ENCODE measurements at regions not wholly inside any gene's neighbourhood (a gene's known extent, or its start where the extent isn't known, plus 50 kb on each side); places are given as distances from the start of the nearest gene placed in this dataset.

DNA sequence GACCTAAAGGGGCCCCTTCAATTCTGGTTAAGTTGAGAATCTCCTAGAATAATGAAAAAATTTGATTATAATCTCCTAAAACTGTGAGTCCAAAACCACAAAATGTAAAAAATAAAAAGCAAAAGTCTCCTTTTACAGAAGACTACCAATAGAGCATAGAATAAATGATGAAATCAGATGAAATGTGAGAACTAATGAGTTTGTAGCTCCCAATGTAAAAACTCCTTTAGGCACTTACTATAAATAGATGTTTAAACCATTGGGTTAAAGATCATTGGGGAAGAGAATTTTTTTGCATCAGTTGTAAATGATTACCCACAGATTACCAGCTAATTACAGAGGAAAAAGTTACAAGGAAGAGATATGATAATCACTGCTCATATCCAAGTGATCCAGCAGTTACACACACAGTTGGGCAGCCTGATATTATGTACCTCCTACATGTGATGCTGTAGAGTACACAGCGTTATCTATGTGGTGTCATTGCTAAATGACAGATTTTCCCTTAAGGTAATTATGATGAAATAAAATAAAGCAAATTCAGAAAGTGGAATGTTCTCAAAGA lies 282.7 kb upstream of the SEMA3D start:
- no peaks in the 10 kb centered on the region for H4K20me1 ChIP-seq (replicated peaks in 1 of 2; ENCODE audit: control insufficient read depth in 1 of 2, insufficient read depth in 2 of 2, low read length in 2 of 2)
- no peak for TF ChIP-seq TEAD4 (IDR thresholded peaks at IDR 0.05; ENCODE audit: low read depth, low read length)
- TF ChIP-seq SP4 (IDR thresholded peaks at IDR 0.05; ENCODE audit: low read length) = no peak
- TF ChIP-seq RXRA (IDR thresholded peaks at IDR 0.05; ENCODE audit: insufficient read depth, low read depth, low read length) = no peak
- no peak for TF ChIP-seq SUZ12 (IDR thresholded peaks at IDR 0.05; ENCODE audit: low read length)
- TF ChIP-seq SAP30 (IDR thresholded peaks at IDR 0.05; ENCODE audit: insufficient read depth, insufficient replicate concordance, low read length) = no peak
- TF ChIP-seq CBX8 (IDR thresholded peaks at IDR 0.05; ENCODE audit: borderline replicate concordance, low read depth, low read length) = no peak
- no peak for TF ChIP-seq JUND (IDR thresholded peaks at IDR 0.05; ENCODE audit: low read length)
- TF ChIP-seq CBX5 (IDR thresholded peaks at IDR 0.05; ENCODE audit: low read depth, low read length) = no peak
- no peak for TF ChIP-seq POLR2A (IDR thresholded peaks at IDR 0.05; ENCODE audit: control extremely low read depth in 1 of 2, low read depth in 2 of 2, low read length in 2 of 2)
- no peak for TF ChIP-seq JUN (IDR thresholded peaks at IDR 0.05; ENCODE audit: low read depth, low read length)
- no peak for TF ChIP-seq CREB1 (IDR thresholded peaks at IDR 0.05)
- TF ChIP-seq, protein P1, sequence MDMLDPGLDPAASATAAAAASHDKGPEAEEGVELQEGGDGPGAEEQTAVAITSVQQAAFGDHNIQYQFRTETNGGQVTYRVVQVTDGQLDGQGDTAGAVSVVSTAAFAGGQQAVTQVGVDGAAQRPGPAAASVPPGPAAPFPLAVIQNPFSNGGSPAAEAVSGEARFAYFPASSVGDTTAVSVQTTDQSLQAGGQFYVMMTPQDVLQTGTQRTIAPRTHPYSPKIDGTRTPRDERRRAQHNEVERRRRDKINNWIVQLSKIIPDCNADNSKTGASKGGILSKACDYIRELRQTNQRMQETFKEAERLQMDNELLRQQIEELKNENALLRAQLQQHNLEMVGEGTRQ (IDR thresholded peaks at IDR 0.05; ENCODE audit: low read length) = no peak
- TF ChIP-seq SIN3A (conservative IDR thresholded peaks at IDR 0.05 in 1 of 2, IDR thresholded peaks at IDR 0.05 in 1 of 2; ENCODE audit: low read depth in 1 of 2, low read length in 2 of 2) = no peak

More for the DNA sequence above, 282.7 kb upstream of the SEMA3D start:
- no peak overlapping the region for H3K4me3 ChIP-seq (ENCODE audit: extremely low read depth in 1 of 4, insufficient read depth in 2 of 4, low read depth in 3 of 4, low read length in 4 of 4)
- H3K79me2 ChIP-seq (ENCODE audit: control insufficient read depth in 1 of 2, insufficient read depth in 2 of 2, low read length in 2 of 2) = no peaks in the 10 kb centered on the region
- H4K91ac ChIP-seq (replicated peaks; ENCODE audit: insufficient read length, low read length) = no peak overlapping the region
- no peaks in the 10 kb centered on the region for H3K4me1 ChIP-seq (replicated peaks in 1 of 4; ENCODE audit: control insufficient read depth in 3 of 4, insufficient read depth in 4 of 4, low read length in 3 of 4)
- 97% methylated on average over 1 of the region's 1 CpG; no CpG with 5 or more reads in 1 of the 2 experiments for WGBS, 2 experiments (ENCODE audit: extremely low coverage in 1 of 2, insufficient coverage in 1 of 2, insufficient read length in 1 of 2, insufficient replicate concordance in 2 of 2, low coverage in 1 of 2, low lambda C conversion rate in 2 of 2, missing lambda C conversion rate in 1 of 2)
- no peak overlapping the region for H3K9ac ChIP-seq (replicated peaks in 1 of 4; ENCODE audit: extremely low read depth in 1 of 4, low read depth in 3 of 4, low read length in 3 of 4)
- H3K27me3 ChIP-seq (replicated peaks in 1 of 4; ENCODE audit: control insufficient read depth in 3 of 4, extremely low read depth in 1 of 4, insufficient read depth in 3 of 4, low read length in 3 of 4) = no peaks in the 10 kb centered on the region
- H3K9me3 ChIP-seq (ENCODE audit: insufficient read depth in 2 of 2, low read depth in 1 of 2, low read length in 1 of 2) = no peaks in the 10 kb centered on the region
- H4K5ac ChIP-seq (ENCODE audit: insufficient read length, low read depth, low read length) = no peak overlapping the region
- DNase-seq (ENCODE audit: low read depth in 1 of 2, low spot score in 2 of 2) (no peak), FAIRE-seq (no peak)
- no peak overlapping the region for H3K18ac ChIP-seq (ENCODE audit: extremely low read depth, low read length)
- H4K8ac ChIP-seq (ENCODE audit: extremely low read depth, insufficient read depth, low read length) = no peak overlapping the region
- POLR2A ChIA-PET (ENCODE audit: partially characterized antibody) = interaction anchor here (0.7 kb wide), 1 partner anchor 127 kb away, joined by 6 read pairs; no protein-coding TSS in a partner anchor
- H2BK20ac ChIP-seq (ENCODE audit: low read length) = no peak overlapping the region
- H3K36me3 ChIP-seq (ENCODE audit: control insufficient read depth in 2 of 4, insufficient read depth in 4 of 4, low read length in 3 of 4) = no peaks in the 10 kb centered on the region
- no peak overlapping the region for H3K23ac ChIP-seq (ENCODE audit: insufficient read length)
- H2BK120ac ChIP-seq (replicated peaks; ENCODE audit: low read depth, low read length) = no peak overlapping the region
- H2BK15ac ChIP-seq (ENCODE audit: low read length) = no peak overlapping the region
- no peak overlapping the region for H2AFZ ChIP-seq (ENCODE audit: low read length)
- no peaks in the 10 kb centered on the region for H3K79me1 ChIP-seq (ENCODE audit: low read depth, low read length)
- H3K56ac ChIP-seq (replicated peaks; ENCODE audit: insufficient read length, low read depth, low read length) = no peak overlapping the region
- H2AK5ac ChIP-seq (ENCODE audit: low read depth, low read length) = no peak overlapping the region
- no peak overlapping the region for H3K27ac ChIP-seq (ENCODE audit: low read depth, low read length)
- H3K23me2 ChIP-seq (ENCODE audit: low read depth, low read length) = no peaks in the 10 kb centered on the region
- no peak overlapping the region for H3K4ac ChIP-seq (replicated peaks; ENCODE audit: insufficient read length, low read depth, low read length)
- CTCF ChIA-PET (ENCODE audit: partially characterized antibody) = interaction anchor here (1.2 kb wide), 1 partner anchor 153 kb away, joined by 3 read pairs; no protein-coding TSS in a partner anchor
- H3K14ac ChIP-seq (ENCODE audit: insufficient read length) = no peak overlapping the region
- no peak overlapping the region for H2BK12ac ChIP-seq (ENCODE audit: low read depth, low read length)
- no peak overlapping the region for H2BK5ac ChIP-seq (ENCODE audit: low read depth, low read length)
- H3K4me2 ChIP-seq (ENCODE audit: insufficient read depth in 1 of 2, low read depth in 2 of 2, low read length in 2 of 2) = no peak overlapping the region

All from H1 (cell line).